GDM1 (cell line): ENCODE measurements at regions not wholly inside any gene's neighbourhood (a gene's known extent, or its start where the extent isn't known, plus 50 kb on each side); places are given as distances from the start of the nearest gene placed in this dataset.

Experiments used
- DNase-seq: peaks from one replicate; lab custom pipeline; 2025; lab: John Stamatoyannopoulos, UW

GRCh38 chr2:6626401-6627012, 239.2 kb downstream of the CMPK2 start:
- DNase-seq, result no peak

- DNase-seq, result no peak
Measured at GRCh38 chr2:6627316-6627715, 238.4 kb downstream of the CMPK2 start.

DNA sequence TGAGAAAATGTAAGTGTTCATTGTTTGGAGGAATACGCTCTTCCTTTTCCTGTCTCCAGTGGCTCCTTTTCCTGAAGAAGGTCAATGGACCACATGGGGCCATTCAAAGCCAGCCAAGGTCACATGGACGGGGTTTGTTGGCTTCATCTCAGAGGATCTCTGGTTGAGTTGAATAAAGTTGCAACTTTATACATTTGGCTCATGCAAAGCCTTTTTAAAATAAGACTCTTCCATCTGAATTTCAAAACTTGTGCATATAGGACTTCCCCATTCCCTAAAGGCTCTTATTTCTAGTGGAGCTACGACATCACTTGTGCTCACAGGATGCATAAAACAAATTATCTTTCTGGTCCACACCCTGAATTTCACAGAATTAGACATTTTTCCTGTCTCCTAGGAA, 235.5 kb downstream of the CMPK2 start:
- no peak for DNase-seq

DNA sequence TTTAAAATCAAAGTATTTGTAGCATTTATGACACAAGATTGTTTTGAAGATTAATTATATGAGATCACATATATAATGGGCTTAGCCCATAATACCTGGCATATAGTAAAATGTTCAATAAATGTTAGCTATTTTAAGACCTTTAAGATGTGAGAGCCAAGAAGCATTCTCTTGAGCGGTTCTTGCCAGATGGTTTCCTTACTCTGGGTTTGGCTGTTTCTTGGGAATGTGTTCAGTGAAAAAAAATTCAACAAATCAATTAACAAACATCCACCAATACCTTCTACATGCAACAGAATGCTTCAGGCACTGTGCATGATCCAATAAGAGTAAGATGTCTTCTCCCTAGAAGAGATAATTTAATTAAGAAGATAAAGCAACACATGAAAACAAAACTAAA, 230.4 kb downstream of the CMPK2 start:
- no peak for DNase-seq

GRCh38 chr2:6637330-6637729, 228.4 kb downstream of the CMPK2 start:
- no peak for DNase-seq

GRCh38 chr2:6639929-6640620, 225.6 kb downstream of the CMPK2 start:
- DNase-seq, result no peak

DNA sequence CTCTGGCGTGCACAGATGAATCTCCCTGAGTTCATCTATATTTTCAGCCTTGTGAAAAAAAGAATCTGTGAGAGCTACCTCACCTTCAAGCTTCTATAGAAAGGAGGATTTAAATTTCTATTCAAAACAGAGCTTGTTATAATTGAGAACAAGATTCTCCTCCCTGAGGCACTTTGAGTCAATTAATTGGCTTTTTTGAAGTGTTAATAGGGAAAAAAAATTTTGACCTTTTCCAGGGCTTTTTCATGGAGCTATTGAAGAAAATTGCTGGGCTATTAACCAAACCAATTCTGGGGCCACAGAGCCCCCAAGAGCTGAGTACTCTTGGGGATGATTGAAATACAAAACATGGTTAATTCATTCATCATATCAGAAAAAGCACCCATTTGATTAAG, 225.1 kb downstream of the CMPK2 start:
- DNase-seq, result no peak

DNA sequence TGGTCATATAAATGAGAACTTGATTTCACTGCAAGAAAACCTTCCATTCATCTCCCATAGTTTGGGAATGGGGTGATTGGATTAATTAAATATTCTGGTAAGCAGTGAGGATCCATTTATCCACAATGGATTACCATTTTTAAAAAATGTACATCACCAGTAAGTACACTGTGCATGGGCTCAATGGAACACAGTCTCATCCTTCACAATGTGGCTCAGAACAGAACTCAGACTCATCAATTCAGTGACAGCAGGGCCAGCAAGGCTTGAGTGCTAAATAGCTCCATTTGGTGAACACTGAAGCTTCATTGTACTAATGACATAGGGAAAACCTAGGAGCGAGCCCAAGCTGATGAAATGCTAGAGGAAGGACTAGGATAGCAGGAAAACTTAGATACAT, 223.8 kb downstream of the CMPK2 start:
- no peak for DNase-seq

GRCh38 chr2:6644261-6644660, 221.4 kb downstream of the CMPK2 start:
- DNase-seq, result no peak

DNA sequence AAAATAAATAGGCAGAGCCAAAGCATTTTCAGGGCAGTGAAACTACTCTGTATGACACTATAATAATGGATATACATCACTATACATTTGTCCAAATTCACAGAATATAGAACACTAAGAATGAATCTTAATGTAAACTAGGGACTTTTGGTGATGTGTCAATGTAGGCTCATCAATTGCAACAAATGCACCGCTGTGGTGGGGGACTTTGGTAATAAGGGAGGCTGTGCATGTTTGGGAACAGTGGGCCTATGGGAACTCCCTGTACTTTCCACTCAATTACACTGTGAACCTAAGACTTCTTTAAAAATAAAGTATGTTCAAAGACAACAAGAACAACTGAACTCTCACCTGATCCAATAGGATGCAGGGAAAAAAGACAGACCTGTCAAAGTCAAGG, 220.7 kb downstream of the CMPK2 start:
- DNase-seq, result no peak

GRCh38 chr2:6645672-6646071, 220.0 kb downstream of the CMPK2 start:
- no peak for DNase-seq

DNA sequence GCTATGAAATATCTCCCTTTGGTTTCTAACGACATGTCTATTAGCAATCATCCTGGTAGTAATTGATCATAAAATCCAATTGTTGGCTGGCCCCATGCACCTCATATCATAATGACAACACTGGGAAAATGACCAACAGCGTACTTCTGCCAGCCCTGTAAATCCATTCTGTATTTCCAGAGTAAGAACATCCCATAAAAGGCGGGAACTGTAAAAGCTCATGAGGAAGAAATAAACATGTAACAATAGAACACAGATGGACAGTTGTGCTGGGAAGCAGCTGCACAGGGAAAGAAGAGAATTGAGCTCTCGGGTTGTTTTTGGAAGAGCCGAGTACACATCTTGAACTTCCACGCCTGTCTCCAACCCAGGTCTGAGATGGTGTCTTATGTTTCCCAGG, 218.7 kb downstream of the CMPK2 start:
- no peak for DNase-seq

GRCh38 chr2:6648596-6649247, 217.0 kb downstream of the CMPK2 start:
- no peak for DNase-seq

DNA sequence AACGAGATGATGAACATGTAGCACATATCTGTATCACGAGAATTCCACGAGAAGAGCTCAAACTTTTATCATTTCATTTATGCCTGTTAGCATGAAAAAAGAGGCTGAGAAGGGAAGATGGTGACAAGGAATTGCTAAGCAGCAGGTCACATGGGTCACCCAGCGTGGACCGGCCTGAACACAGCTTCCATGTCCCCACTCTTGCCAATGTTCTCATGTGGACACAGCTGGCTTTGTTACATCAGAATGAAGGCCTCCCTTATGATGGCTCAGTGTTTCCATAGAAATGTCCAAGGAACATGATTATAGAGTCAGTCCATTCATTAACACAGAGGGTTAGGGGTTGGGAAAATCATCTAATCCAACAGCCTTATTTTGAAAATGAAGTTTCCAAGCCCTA, 215.4 kb downstream of the CMPK2 start:
- DNase-seq, result no peak

DNA sequence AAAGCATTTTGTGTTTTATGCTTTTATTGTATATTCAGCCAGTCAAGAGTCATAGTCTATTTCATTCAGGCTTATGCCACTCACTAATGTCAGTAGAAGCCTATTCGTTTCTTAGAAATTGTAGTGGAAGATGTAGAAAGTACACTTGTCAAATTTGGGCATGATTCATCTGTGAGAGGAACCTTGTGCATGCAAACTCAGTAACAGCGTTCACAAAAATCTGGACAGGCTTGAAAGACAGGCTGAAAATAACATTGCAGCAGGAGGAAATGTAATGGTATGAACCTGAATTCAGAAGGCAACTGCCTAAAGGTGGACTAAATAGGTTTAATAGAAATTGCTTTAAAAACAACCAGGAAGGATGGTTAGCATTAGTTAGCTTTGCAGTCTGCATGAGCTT, 213.5 kb downstream of the CMPK2 start:
- DNase-seq, result no peak

DNA sequence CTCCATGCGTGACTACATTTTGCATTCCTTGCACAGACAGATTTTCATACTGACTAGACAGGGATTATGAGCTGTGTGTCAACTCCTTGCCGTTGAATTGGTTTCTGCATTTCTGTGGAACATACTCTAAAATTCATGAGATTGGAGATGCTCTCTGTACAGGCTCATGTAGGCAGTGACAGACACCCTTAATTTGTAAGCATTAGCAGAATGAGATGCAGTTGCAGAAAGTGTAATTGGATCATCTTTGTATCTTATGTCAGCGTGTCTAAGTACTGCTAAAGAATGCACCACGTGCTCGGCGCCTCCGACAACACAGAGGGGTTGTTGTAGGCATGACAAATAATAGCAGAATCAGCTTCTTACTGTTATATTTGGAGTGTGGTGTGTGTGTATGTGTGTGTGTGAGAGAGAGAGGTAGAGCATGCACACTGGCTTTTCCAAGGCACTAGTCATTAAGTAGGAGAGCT, 212.4 kb downstream of the CMPK2 start:
- no peak for DNase-seq

DNA sequence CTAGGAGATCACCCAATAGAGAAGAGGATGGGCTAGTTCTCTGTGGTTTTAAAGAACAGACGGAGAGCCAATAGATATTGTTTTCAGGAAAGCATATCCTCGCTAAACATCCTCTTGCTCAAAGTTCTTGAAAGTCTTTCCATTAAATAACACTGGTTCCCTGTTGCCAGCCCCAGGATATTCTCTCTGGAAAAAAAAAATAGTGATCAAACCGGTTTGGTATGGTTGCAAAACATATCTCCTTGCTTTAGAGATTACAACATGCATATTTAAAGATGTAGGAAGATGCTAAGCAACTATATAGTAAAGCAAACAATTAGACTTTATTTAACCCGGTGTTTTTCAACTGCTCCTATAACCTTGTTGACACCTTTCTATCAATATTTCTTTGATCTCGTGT, 211.4 kb downstream of the CMPK2 start:
- no peak for DNase-seq

DNA sequence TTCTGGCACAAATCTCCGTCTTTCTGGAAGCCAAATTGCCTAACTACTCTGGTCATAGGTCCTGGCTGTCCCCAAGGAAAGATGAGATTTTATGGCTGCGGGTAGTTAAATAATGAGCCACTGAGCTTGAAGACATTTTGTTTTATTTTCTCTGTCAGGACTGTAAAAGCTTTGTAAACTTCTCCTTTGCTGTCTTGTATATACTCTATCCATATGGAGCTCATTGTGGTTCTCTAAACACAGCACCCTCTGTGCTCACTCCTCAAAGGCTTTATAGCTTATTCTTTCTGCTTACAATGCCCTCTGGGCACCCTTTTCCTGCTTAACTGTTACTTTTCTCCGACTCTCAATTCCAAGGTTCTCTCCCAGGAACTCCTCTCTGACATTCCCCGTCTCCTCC, 209.1 kb downstream of the CMPK2 start:
- DNase-seq, result no peak

DNA sequence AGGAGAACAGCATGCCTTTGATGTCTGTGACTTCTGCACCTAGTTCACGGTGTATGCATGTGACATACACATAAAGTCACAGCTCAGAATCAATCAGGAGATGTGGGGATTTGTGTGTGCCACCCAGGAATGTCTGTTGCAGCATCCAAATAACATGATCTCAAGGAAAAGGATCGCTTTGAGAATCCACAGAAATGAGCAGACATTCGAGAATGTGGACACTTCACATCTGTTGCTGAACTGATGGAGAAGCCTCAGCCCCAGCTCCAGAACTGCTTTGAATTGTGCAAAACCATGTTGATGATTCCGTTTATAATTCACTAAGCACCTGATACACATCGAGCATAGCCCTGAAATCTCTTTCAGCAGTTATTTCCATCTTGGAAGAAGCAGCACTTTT, 208.6 kb downstream of the CMPK2 start:
- DNase-seq, result no peak

DNA sequence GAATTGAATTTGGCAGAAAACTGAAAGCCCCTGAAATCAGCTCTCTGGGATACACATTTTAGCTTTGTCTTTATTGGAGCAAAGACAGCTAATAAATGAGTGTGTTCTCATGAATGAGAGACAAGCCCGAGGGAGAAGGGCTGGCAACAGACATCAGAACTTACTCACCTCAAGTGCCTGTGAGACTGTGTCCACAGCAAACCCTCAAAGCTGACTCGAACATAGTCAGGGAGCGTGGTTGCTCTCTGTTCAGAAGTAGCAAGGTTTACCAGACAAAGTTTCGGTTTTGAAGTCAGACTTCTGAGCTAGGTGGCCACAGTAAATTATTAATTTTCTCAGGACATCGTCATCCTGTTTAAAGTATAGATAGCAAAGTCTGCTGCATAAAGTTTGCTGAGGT, 207.9 kb downstream of the CMPK2 start:
- DNase-seq, result no peak

GRCh38 chr2:6664332-6665061, 201.2 kb downstream of the CMPK2 start:
- DNase-seq, result no peak

- DNase-seq, result no peak
Measured at GRCh38 chr2:6665093-6666045, 200.3 kb downstream of the CMPK2 start.
